K562 (cell line): ENCODE measurements at regions not wholly inside any gene's neighbourhood (a gene's known extent, or its start where the extent isn't known, plus 50 kb on each side); places are given as distances from the start of the nearest gene placed in this dataset.

Experiments
- EP300 ChIP-seq: IDR thresholded peaks from 2 replicates; pipeline ENCODE4 v1.6.1; 2012; ENCODE audit warnings: low read length, improper control_type of control experiment
- TCF7 ChIP-seq: sonication (generic); IDR thresholded peaks from 2 replicates; pipeline ENCODE4 v1.6.1; 2016; ENCODE audit warnings: antibody characterized with exemption, borderline replicate concordance
- ZKSCAN3 ChIP-seq: fragments of 250-450 bp; sonication (Bioruptor Pico); IDR thresholded peaks from 2 replicates; pipeline ENCODE4 v1.4.0; 2020
- ZNF407 ChIP-seq: fragments of 450-650 bp; IDR thresholded peaks from 2 replicates; pipeline ENCODE4 v1.6.1; 2016; ENCODE audit warnings: low read depth

GRCh38 chr3:34141841-34142337 lies 343.5 kb downstream of the PDCD6IP start (continued):
- TF ChIP-seq ZNF407 (no peak), EP300 (no peak), TCF7 (no peak), ZKSCAN3 (CRISPR knock-in tag) (no peak)
